ENCODE measurements at regions not wholly inside any gene's neighbourhood (a gene's known extent, or its start where the extent isn't known, plus 50 kb on each side); places are given as distances from the start of the nearest gene placed in this dataset.
"Not testable (repeated sequence)": the region's sequence is repeated elsewhere in the genome, so short reads cannot be mapped to it uniquely, and the experiment has no call there.

- Histone ChIP-seq H3K4me3 (no peak overlapping the region), H3K9ac (no peak overlapping the region), H3K4me1 (no peaks in the 10 kb centered on the region), H3K27ac (no peak overlapping the region), H3K27me3 (no peaks in the 10 kb centered on the region), H3K9me3 (no peaks in the 10 kb centered on the region), H3K36me3 (no peaks in the 10 kb centered on the region), H3K4me2 (no peak overlapping the region), H4K20me1 (no peaks in the 10 kb centered on the region)
- no peak for TF ChIP-seq Cebpa-rat (IDR thresholded peaks at IDR 0.05)
These were observed 680.8 kb upstream of the BCHE start for GRCh38 chr3:166518040-166518439.

DNA sequence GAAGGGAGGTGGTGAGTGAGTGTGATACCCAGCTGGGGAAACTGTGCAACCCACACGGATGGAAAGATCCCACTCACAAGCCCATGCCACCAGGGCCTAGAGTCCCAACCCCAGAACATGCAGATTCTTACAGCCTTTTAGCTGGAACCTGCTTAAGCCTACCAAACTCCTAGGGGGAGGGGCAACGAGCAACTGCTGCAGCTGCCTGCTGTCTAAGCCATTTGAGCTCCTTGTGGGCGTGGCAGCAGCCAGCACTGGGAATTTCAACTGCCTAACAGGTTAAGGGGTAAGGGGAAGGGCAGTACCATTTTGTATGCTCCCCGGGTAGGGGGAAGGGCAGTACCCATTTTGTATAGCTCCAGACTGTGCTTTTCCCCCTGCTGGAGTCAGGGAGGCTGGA lies 673.2 kb upstream of the BCHE start:
- H3K4me1 ChIP-seq = no peaks in the 10 kb centered on the region
- H3K27me3 ChIP-seq = no peaks in the 10 kb centered on the region
- no peaks in the 10 kb centered on the region for H3K9me3 ChIP-seq
- no peaks in the 10 kb centered on the region for H4K20me1 ChIP-seq
- H3K9ac ChIP-seq = no peak overlapping the region
- no peak overlapping the region for H3K4me2 ChIP-seq
- no peak overlapping the region for H3K4me3 ChIP-seq
- no peak overlapping the region for H3K27ac ChIP-seq
- TF ChIP-seq Cebpa-rat (IDR thresholded peaks at IDR 0.05) = no peak
- H3K36me3 ChIP-seq = no peaks in the 10 kb centered on the region

DNA sequence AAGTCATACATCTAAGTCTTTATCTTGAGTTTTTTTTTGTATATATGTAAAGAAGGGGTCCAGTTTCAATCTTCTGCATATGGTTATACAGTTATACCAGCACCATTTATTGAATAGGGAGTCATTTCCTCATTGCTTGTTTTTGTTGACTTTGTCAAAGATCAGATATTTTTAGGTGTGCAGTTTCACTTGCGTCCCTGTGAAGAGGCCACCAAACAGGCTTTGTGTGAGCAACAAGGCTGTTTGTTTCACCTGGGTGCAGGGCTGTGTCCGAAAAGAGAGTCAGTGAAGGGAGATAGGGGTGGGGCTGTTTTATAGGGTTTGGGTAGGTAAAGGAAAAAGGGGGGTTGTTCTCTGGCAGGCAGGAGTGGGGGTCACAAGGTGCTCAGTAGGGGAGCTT lies 663.2 kb upstream of the BCHE start:
- H3K9me3 ChIP-seq, H3K27me3 ChIP-seq, H3K27ac ChIP-seq, H3K4me3 ChIP-seq, H3K4me2 ChIP-seq, H3K4me1 ChIP-seq, H3K36me3 ChIP-seq, H4K20me1 ChIP-seq, H3K9ac ChIP-seq: not testable (repeated sequence)

GRCh38 chr3:166499636-166500035 lies 662.4 kb upstream of the BCHE start:
- H3K9ac ChIP-seq = no peak overlapping the region
- no peak for TF ChIP-seq Cebpa-rat (IDR thresholded peaks at IDR 0.05)

DNA sequence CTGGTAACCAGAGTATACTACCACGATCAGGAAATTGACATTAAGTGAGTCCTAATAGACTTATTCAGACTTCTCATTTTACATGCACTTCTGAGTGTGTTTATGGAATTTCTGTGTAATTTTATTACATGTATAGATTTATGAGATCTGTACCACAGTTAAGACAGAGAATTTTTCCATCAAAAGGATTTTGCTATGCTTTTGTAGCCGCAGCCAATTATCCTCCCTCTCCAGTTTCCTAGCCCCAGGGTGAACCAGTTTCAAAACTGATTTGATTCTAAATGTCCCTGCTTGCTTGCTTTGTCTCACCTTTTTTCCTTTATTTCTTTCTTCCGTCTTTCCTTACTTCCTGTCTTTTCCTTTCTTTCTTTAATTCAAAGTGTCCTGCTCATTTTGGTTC lies 661.2 kb upstream of the BCHE start:
- H3K4me1 ChIP-seq = no peaks in the 10 kb centered on the region
- H3K9me3 ChIP-seq = no peaks in the 10 kb centered on the region
- no peak overlapping the region for H3K27ac ChIP-seq
- no peak overlapping the region for H3K4me2 ChIP-seq
- H3K36me3 ChIP-seq = no peaks in the 10 kb centered on the region
- no peak for TF ChIP-seq Cebpa-rat (IDR thresholded peaks at IDR 0.05)
- no peak overlapping the region for H3K9ac ChIP-seq
- H3K4me3 ChIP-seq = no peak overlapping the region
- no peaks in the 10 kb centered on the region for H4K20me1 ChIP-seq
- H3K27me3 ChIP-seq = no peaks in the 10 kb centered on the region

More at GRCh38 chr3:166499636-166500035, 662.4 kb upstream of the BCHE start:
- Histone ChIP-seq H3K4me2 (no peak overlapping the region), H3K36me3 (no peaks in the 10 kb centered on the region), H3K27me3 (no peaks in the 10 kb centered on the region), H3K4me1 (no peaks in the 10 kb centered on the region), H3K27ac (no peak overlapping the region), H4K20me1 (no peaks in the 10 kb centered on the region), H3K9me3 (no peaks in the 10 kb centered on the region), H3K4me3 (no peak overlapping the region)

DNA sequence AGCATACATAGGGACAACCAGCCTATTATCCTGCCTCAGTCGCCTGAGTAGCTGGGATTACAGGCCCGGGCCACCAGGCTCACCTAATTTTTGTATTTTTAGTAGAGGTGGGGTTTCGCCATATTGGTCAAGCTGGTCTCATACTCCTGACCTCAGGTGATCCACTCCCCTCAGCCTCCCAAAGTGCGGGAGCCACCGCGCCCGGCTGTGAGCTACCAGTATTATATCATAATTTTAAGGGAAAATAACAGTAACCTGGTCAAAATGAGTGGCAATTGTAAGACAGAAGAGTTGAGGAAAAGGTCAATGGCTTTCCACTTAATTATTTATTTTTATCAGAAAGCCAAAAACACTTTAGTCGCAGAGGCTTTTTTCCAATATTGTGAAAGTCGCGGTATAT lies 652.6 kb upstream of the BCHE start:
- Histone ChIP-seq H3K4me3 (no peak overlapping the region), H3K9ac (no peak overlapping the region), H3K4me1 (no peaks in the 10 kb centered on the region), H3K36me3 (no peaks in the 10 kb centered on the region), H3K27me3 (no peaks in the 10 kb centered on the region), H3K4me2 (no peak overlapping the region), H3K9me3 (no peaks in the 10 kb centered on the region), H3K27ac (no peak overlapping the region), H4K20me1 (no peaks in the 10 kb centered on the region)
- TF ChIP-seq Cebpa-rat (IDR thresholded peaks at IDR 0.05) = no peak

DNA sequence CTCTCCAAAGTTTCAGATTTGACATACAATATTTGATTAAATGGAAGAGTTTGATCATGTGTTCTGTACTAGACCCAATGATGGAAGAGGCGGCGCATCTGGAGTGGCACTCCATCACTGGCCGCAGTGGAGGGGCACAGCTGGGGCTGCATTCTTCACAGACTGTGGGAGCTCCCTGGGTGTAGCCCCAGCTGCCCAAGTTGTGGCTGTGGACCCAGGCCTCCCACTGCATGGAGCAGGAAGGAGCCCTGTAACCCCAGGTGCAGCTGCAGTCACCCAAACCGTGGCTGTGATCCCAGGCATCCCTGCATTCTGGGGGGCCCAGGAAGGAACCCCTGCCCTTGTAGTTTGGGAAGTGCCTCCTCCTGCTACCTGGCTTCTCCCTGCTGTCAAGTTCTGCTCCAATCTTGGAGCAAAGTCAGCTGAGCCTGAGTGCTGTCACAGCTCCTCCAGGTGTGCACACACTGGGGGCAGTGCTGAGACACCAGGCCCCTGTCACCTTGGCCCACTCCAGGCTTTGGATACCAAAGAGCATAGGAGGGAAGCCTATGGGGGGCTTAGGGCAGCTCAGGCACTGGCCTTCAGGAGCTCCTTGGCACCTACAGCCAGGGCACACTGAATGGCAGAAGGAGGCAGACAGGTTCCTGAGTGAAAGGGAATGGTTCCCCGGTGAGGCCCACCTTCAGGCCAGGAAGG lies 651.9 kb upstream of the BCHE start:
- no peak overlapping the region for H3K9ac ChIP-seq
- H3K4me1 ChIP-seq = no peaks in the 10 kb centered on the region
- H3K9me3 ChIP-seq = no peaks in the 10 kb centered on the region
- no peak for TF ChIP-seq Cebpa-rat (IDR thresholded peaks at IDR 0.05)
- H4K20me1 ChIP-seq = no peaks in the 10 kb centered on the region
- H3K36me3 ChIP-seq = no peaks in the 10 kb centered on the region
- no peak overlapping the region for H3K27ac ChIP-seq
- H3K27me3 ChIP-seq = no peaks in the 10 kb centered on the region
- H3K4me2 ChIP-seq = no peak overlapping the region
- no peak overlapping the region for H3K4me3 ChIP-seq

DNA sequence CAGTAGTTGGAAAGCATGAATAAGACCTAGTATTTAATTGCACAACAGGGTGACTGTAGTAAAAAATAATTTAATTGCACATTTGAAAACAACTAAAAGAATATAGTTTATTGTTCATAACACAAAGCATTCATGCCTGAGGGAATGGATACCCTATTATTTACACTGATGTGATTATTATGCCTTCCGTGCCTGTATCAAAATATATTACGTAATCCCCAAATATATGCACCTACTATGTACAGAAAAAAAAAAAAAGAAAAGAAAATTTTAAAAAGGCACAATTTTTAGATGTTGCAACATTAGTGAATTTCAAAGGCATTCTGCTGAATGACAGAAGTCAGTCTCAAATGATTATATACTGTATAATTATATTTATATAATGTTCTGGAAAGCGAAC lies 647.2 kb upstream of the BCHE start:
- H3K36me3 ChIP-seq = no peaks in the 10 kb centered on the region
- H3K4me3 ChIP-seq = no peak overlapping the region
- H3K9me3 ChIP-seq = no peaks in the 10 kb centered on the region
- no peaks in the 10 kb centered on the region for H4K20me1 ChIP-seq
- no peaks in the 10 kb centered on the region for H3K4me1 ChIP-seq
- no peak overlapping the region for H3K4me2 ChIP-seq
- H3K27me3 ChIP-seq = no peaks in the 10 kb centered on the region
- no peak for TF ChIP-seq Cebpa-rat (IDR thresholded peaks at IDR 0.05)
- no peak overlapping the region for H3K9ac ChIP-seq
- no peak overlapping the region for H3K27ac ChIP-seq

DNA sequence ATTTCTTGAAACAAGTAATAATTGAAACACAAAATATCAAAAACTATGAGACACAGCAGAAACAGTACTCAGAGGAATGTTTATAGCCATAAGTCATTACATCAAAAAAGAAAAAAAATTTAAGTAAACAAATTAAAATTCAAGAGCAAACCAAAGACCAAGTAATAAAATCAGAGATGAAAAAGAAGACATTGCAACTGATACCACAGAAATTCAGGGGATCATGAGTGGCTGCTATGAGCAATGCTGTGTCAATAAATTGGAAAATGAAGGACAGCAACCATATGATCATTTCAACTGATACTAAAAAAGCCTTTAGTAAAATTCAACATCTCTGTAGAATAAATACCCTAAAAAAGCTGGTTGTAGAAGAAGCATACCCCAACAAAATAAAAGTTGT lies 644.1 kb upstream of the BCHE start:
- H3K27me3 ChIP-seq = no peaks in the 10 kb centered on the region
- no peaks in the 10 kb centered on the region for H4K20me1 ChIP-seq
- no peaks in the 10 kb centered on the region for H3K4me1 ChIP-seq
- H3K27ac ChIP-seq = no peak overlapping the region
- no peak overlapping the region for H3K4me2 ChIP-seq
- no peak overlapping the region for H3K4me3 ChIP-seq
- H3K9ac ChIP-seq = no peak overlapping the region
- H3K9me3 ChIP-seq = no peaks in the 10 kb centered on the region
- H3K36me3 ChIP-seq = no peaks in the 10 kb centered on the region
- no peak for TF ChIP-seq Cebpa-rat (IDR thresholded peaks at IDR 0.05)

- Histone ChIP-seq H3K4me3 (no peak overlapping the region), H3K9me3 (no peaks in the 10 kb centered on the region), H3K9ac (no peak overlapping the region), H3K27ac (no peak overlapping the region), H3K27me3 (no peaks in the 10 kb centered on the region), H4K20me1 (no peaks in the 10 kb centered on the region), H3K4me2 (no peak overlapping the region), H3K36me3 (no peaks in the 10 kb centered on the region), H3K4me1 (no peaks in the 10 kb centered on the region)
- no peak for TF ChIP-seq Cebpa-rat (IDR thresholded peaks at IDR 0.05)
These were observed 641.1 kb upstream of the BCHE start for GRCh38 chr3:166478356-166478755.

DNA sequence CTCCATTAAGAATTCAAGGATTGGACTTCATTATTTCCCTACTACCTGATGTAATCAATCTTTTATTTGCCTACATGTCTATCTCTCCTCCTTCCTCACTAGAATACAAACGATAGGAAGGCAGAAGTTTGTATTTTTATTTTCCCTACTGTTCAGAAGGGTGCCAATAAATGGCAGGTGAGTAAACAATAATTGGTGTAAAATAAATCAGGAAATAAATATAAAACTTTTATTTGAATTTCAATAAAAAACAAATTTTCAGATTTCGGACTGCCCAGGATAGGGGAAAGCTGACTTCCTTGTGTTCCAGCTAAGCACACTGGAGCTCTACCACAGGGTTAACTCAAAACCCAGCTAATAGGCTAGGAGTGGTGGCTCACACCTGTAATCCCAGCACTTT lies 636.3 kb upstream of the BCHE start:
- Histone ChIP-seq H3K4me1 (no peaks in the 10 kb centered on the region), H3K36me3 (no peaks in the 10 kb centered on the region), H3K9me3 (no peaks in the 10 kb centered on the region), H3K4me2 (no peak overlapping the region), H3K4me3 (no peak overlapping the region), H3K27ac (no peak overlapping the region), H4K20me1 (no peaks in the 10 kb centered on the region), H3K9ac (no peak overlapping the region), H3K27me3 (no peaks in the 10 kb centered on the region)
- no peak for TF ChIP-seq Cebpa-rat (IDR thresholded peaks at IDR 0.05)

Measured in BLaER1 (cell line).